Fibroblast of mammary gland (primary cell): ENCODE measurements at regions not wholly inside any gene's neighbourhood (a gene's known extent, or its start where the extent isn't known, plus 50 kb on each side); places are given as distances from the start of the nearest gene placed in this dataset.

Experiments
- DNase-seq: peaks from one replicate; pipeline ENCODE4 v3.0.0-alpha.2; 2010; ENCODE audit warnings: low read depth
- H3K4me3 ChIP-seq: 2 replicates; pipeline ENCODE4 v1.5.1; 2011; ENCODE audit warnings: low read depth, mild to moderate bottlenecking, low read length, moderate library complexity; ENCODE audit not compliant: control insufficient read depth
- CTCF ChIP-seq: conservative IDR thresholded peaks from 2 replicates; pipeline ENCODE4 v1.5.1; 2011; ENCODE audit warnings: low read depth, low read length, inconsistent platforms; ENCODE audit not compliant: control insufficient read depth, insufficient read depth

GRCh38 chr20:62550087-62550632 lies 74.4 kb upstream of the GATA5 start:
- no peak for TF ChIP-seq CTCF
- no peak for DNase-seq
- no peak overlapping the region for H3K4me3 ChIP-seq

GRCh38 chr20:62551407-62552323 lies 75.9 kb upstream of the GATA5 start:
- DNase-seq = no peak
- no peak overlapping the region for H3K4me3 ChIP-seq
- TF ChIP-seq CTCF = no peak

GRCh38 chr20:62552613-62553012 lies 76.8 kb upstream of the GATA5 start:
- TF ChIP-seq CTCF = no peak
- DNase-seq = no peak
- H3K4me3 ChIP-seq = no peak overlapping the region

DNA sequence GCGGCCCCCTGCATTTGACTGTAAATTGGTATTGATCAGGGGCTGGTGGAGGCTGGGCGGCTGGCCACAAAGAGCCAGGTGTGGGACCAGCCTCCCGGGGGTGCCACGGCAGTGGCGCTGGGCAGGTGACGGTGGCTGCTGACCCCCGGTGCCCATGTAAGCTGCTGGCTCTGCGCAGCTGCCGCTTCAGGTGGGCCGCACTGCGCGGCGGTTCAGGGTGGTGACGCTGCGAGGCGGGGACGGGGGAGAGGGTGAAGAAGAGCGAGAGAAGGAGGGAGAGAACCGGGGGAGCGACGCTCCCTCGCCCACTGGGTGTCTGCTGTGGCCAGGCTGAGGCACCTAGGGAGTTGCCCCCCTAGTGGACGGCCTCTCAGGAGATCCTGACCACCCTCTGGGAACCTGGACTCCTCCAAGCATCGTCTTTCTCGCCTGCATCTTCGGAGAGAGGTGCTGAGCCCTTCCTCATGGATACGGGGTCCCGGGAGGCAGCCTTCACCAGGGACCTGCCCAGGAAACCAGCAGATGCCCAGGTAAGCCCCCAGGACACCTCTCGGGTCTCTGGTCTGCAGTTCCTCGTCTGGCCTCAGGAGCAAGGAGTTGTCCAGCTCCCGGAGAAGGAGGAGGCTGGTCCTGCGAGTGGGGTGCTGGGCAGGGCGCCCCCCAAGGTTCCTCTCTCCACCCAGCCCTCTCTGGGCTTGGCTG lies 77.5 kb upstream of the GATA5 start:
- TF ChIP-seq CTCF = no peak
- no peak overlapping the region for H3K4me3 ChIP-seq
- no peak for DNase-seq

- DNase-seq = no peak
- H3K4me3 ChIP-seq = no peak overlapping the region
- no peak for TF ChIP-seq CTCF
Observed at GRCh38 chr20:62553838-62554161, 78.0 kb upstream of the GATA5 start.

DNA sequence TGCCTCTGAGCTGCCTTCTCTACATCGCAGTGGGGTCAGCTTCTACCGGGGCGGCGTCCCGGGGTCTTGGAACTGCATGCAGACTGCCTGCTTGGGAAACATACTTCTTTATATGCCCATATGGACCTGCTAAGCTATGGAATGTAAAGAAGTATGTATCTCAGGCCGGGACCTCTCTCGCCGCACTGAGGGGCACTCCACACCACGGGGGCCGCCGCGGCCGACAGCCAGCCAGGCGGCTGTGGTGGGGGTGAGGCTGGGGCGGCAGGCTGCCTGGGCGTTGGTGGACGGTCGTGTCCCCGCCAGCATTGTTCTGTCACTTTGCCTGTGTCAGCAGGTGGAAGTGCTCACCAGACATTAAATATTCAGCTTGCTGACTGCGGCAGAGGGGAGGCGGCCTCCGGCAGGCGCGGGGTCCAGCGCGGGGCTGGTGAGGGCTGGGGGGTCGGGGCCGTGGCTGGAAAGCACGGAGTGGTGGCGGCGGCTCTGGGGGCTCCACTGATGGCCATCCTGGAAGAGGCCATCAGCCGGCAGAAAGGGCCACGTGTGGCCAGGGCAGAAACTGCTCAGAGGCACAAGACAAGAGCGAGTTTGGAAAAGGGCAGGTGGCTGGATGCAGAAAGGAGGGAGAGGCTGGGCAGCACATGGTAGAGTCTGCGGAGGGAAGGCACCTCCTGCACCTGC lies 78.6 kb upstream of the GATA5 start:
- TF ChIP-seq CTCF = no peak
- no peak for DNase-seq
- H3K4me3 ChIP-seq = no peak overlapping the region
